CD4-positive, alpha-beta T cell (primary cell): ENCODE measurements at regions not wholly inside any gene's neighbourhood (a gene's known extent, or its start where the extent isn't known, plus 50 kb on each side); places are given as distances from the start of the nearest gene placed in this dataset.

Source experiments
- ATAC-seq: fragments of 200-7000 bp; cut with Tn5 transposase; one replicate; pipeline ENCODE4 v1.10.0; 2022; ENCODE audit warnings: mild to moderate bottlenecking; ENCODE audit not compliant: poor library complexity
- CTCF ChIA-PET: fragments of 350-600 bp; sonication (Branson Sonifier 250); formaldehyde crosslinking; loops from one replicate; lab custom pipeline; 2021; ENCODE audit warnings: antibody characterized with exemption, inconsistent platforms; lab: Charles Lee
- POLR2A ChIA-PET: fragments of 350-600 bp; sonication (Branson Sonifier 250); formaldehyde crosslinking; loops from one replicate; lab custom pipeline; 2021; ENCODE audit warnings: antibody characterized with exemption, inconsistent platforms; lab: Charles Lee
- DNase-seq, 14 experiments: peaks; one replicate each; pipeline ENCODE4 v3.0.0-alpha.2; 2013 to 2020; ENCODE audit warnings: mixed read lengths in 2 of 14
- H3K27ac ChIP-seq, 2 donors: one replicate each; pipeline versions ENCODE4 v1.5.1 to v1.7.0; 2013; ENCODE audit warnings: low read length in 2 of 2, low read depth in 1 of 2, mild to moderate bottlenecking in 1 of 2
- H3K27me3 ChIP-seq, 2 experiments: 1 replicate in 1 of 2; 2 replicates in 1 of 2; pipeline versions ENCODE4 v1.6.1 to v1.7.0; 2013; ENCODE audit warnings: low read length in 2 of 2, control low read depth in 1 of 2, mild to moderate bottlenecking in 1 of 2, moderate library complexity in 1 of 2; ENCODE audit not compliant: insufficient read depth in 2 of 2, control insufficient read depth in 1 of 2
- H3K36me3 ChIP-seq: one replicate; pipeline ENCODE4 v1.6.1; 2013; ENCODE audit warnings: low read length, control low read depth; ENCODE audit not compliant: insufficient read depth
- H3K4me1 ChIP-seq: one replicate; pipeline ENCODE4 v1.6.1; 2013; ENCODE audit warnings: low read length, control low read depth; ENCODE audit not compliant: insufficient read depth
- H3K4me3 ChIP-seq: one replicate; pipeline ENCODE4 v1.5.1; 2013; ENCODE audit warnings: mild to moderate bottlenecking, low read length, moderate library complexity
- H3K9me3 ChIP-seq, 2 experiments: 1 replicate in 1 of 2; 2 replicates in 1 of 2; pipeline versions ENCODE4 v1.6.1 to v1.7.0; 2013; ENCODE audit warnings: low read length in 2 of 2, mild to moderate bottlenecking in 2 of 2, control low read depth in 1 of 2, moderate library complexity in 1 of 2; ENCODE audit not compliant: control insufficient read depth in 1 of 2, insufficient read depth in 1 of 2
- H3K27ac Mint-ChIP-seq: one replicate; pipeline ENCODE4 v1.8.0; 2020; ENCODE audit warnings: mixed read lengths
- H3K27me3 Mint-ChIP-seq: one replicate; pipeline ENCODE4 v1.8.0; 2021; ENCODE audit warnings: mixed read lengths
- H3K36me3 Mint-ChIP-seq: one replicate; pipeline ENCODE4 v1.8.0; 2021; ENCODE audit warnings: low read depth, mixed read lengths
- H3K4me1 Mint-ChIP-seq: one replicate; pipeline ENCODE4 v1.8.0; 2021; ENCODE audit warnings: low read depth, mixed read lengths
- H3K4me3 Mint-ChIP-seq: one replicate; pipeline ENCODE4 v1.8.0; 2020; ENCODE audit warnings: mild to moderate bottlenecking, mixed read lengths
- H3K9me3 Mint-ChIP-seq: one replicate; pipeline ENCODE4 v1.8.0; 2020; ENCODE audit warnings: mixed read lengths
- CTCF ChIP-seq: fragments of 200-600 bp; IDR thresholded peaks from one replicate; pipeline ENCODE4 v1.8.0; 2022; ENCODE audit warnings: antibody characterized with exemption, mild to moderate bottlenecking
- intact Hi-C, 2 experiments: fragments of 100-400 bp; cut with DNase I in 1 of 2; cut with micrococcal nuclease in 1 of 2; formaldehyde crosslinking; loops; one replicate each; pipeline versions ENCODE4 v1.15.1 to v1.9.0; 2023 to 2025; cut with DNase I, micrococcal nuclease

- H3K4me1 ChIP-seq: no peaks in the 10 kb centered on the region
- H3K36me3 ChIP-seq: no peaks in the 10 kb centered on the region
- no peak for TF ChIP-seq CTCF
- DNase-seq (no peak), ATAC-seq (no peak)
- H3K4me3 ChIP-seq: no peak overlapping the region
- H3K27ac ChIP-seq: no peak overlapping the region
- intact Hi-C loops: no loop called here
- ChIA-PET POLR2A (no interaction called here), CTCF (no interaction called here)
- H3K4me1 Mint-ChIP-seq: no peaks in the 10 kb centered on the region
- no peak overlapping the region for H3K27ac Mint-ChIP-seq
- H3K36me3 Mint-ChIP-seq: no peaks in the 10 kb centered on the region
- H3K9me3 Mint-ChIP-seq: peaks cover 10% of the 10 kb centered on the region
- H3K27me3 Mint-ChIP-seq: no peaks in the 10 kb centered on the region
- H3K9me3 ChIP-seq: peaks cover 0 to 5% of the 10 kb centered on the region in 2 experiments
- no peak overlapping the region for H3K4me3 Mint-ChIP-seq
- no peaks in the 10 kb centered on the region for H3K27me3 ChIP-seq
Observed at GRCh38 chr1:191052888-191053287, 575.2 kb upstream of the BRINP3 start.

DNA sequence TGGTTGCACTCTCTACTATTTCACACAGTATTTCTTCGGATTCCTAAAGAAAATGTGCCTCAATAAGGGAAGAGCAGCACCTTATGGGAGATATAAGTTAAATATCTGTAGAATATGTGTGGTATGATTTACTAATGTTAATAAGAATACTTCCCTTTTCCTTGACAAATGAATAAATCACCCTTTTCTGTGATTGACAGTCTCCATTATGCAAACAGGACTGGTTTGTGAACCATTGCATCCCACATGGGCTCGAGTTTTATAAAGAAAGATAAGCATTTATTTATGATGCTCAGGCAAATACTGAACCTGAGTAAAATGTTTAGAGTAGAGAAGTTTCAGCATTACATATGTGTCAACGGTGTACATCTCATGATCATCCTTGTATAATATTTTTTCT lies 587.7 kb upstream of the BRINP3 start:
- no peak overlapping the region for H3K27ac Mint-ChIP-seq
- no peaks in the 10 kb centered on the region for H3K36me3 ChIP-seq
- H3K4me3 Mint-ChIP-seq: no peak overlapping the region
- H3K9me3 Mint-ChIP-seq: peaks cover 19% of the 10 kb centered on the region
- no peaks in the 10 kb centered on the region for H3K27me3 ChIP-seq
- ChIA-PET POLR2A (no interaction called here), CTCF (no interaction called here)
- DNase-seq (no peak), ATAC-seq (no peak)
- H3K4me1 ChIP-seq: no peaks in the 10 kb centered on the region
- H3K4me3 ChIP-seq: no peak overlapping the region
- H3K36me3 Mint-ChIP-seq: no peaks in the 10 kb centered on the region
- H3K9me3 ChIP-seq: peaks cover 0 to 3% of the 10 kb centered on the region in 2 experiments
- H3K27ac ChIP-seq: no peak overlapping the region
- no peaks in the 10 kb centered on the region for H3K4me1 Mint-ChIP-seq
- no peaks in the 10 kb centered on the region for H3K27me3 Mint-ChIP-seq
- TF ChIP-seq CTCF: no peak
- intact Hi-C loops: no loop called here

- H3K4me3 ChIP-seq: no peak overlapping the region
- ATAC-seq (no peak), DNase-seq (no peak)
- no peak overlapping the region for H3K27ac Mint-ChIP-seq
- POLR2A ChIA-PET: no interaction called here
- H3K36me3 ChIP-seq: no peaks in the 10 kb centered on the region
- no peak for TF ChIP-seq CTCF
- H3K4me3 Mint-ChIP-seq: no peak overlapping the region
- H3K4me1 Mint-ChIP-seq: no peaks in the 10 kb centered on the region
- CTCF ChIA-PET: no interaction called here
- peaks cover 0 to 3% of the 10 kb centered on the region in 2 experiments for H3K9me3 ChIP-seq
- no peaks in the 10 kb centered on the region for H3K4me1 ChIP-seq
- intact Hi-C loops: no loop called here
- H3K9me3 Mint-ChIP-seq: peaks cover 18% of the 10 kb centered on the region
- no peaks in the 10 kb centered on the region for H3K27me3 ChIP-seq
- H3K36me3 Mint-ChIP-seq: no peaks in the 10 kb centered on the region
- no peaks in the 10 kb centered on the region for H3K27me3 Mint-ChIP-seq
- H3K27ac ChIP-seq: no peak overlapping the region
Observed at GRCh38 chr1:191065771-191066170, 588.1 kb upstream of the BRINP3 start.
